GM21576 (cell line): ENCODE measurements at regions not wholly inside any gene's neighbourhood (a gene's known extent, or its start where the extent isn't known, plus 50 kb on each side); places are given as distances from the start of the nearest gene placed in this dataset.

Experiments used
- ATAC-seq: cut with Tn5 transposase; IDR thresholded peaks from one replicate; pipeline ENCODE4 v1.9.1; 2021; ENCODE audit warnings: mild to moderate bottlenecking, moderate library complexity; ENCODE audit not compliant: unreplicated experiment

- no peak for ATAC-seq
Observed at GRCh38 chr14:105839425-105840265, 313.3 kb downstream of the TMEM121 start.

- ATAC-seq = no peak
Observed at GRCh38 chr14:105840266-105841021, 314.1 kb downstream of the TMEM121 start.

- ATAC-seq = no peak
Observed at GRCh38 chr14:105841022-105842009, 314.9 kb downstream of the TMEM121 start.

- no peak for ATAC-seq
Observed at GRCh38 chr14:105842105-105842504, 315.7 kb downstream of the TMEM121 start.

GRCh38 chr14:105843444-105844046 lies 317.2 kb downstream of the TMEM121 start:
- ATAC-seq = no peak

GRCh38 chr14:105844047-105844630 lies 317.8 kb downstream of the TMEM121 start:
- ATAC-seq = no peak

GRCh38 chr14:105844810-105845724 lies 318.7 kb downstream of the TMEM121 start:
- no peak for ATAC-seq

GRCh38 chr14:105845725-105846309 lies 319.4 kb downstream of the TMEM121 start:
- no peak for ATAC-seq

- ATAC-seq = no peak
Observed at GRCh38 chr14:105846312-105846711, 319.9 kb downstream of the TMEM121 start.

GRCh38 chr14:105847400-105847799 lies 321.0 kb downstream of the TMEM121 start:
- ATAC-seq = no peak

GRCh38 chr14:105848570-105848969 lies 322.2 kb downstream of the TMEM121 start:
- ATAC-seq = no peak

GRCh38 chr14:105849933-105850626 lies 323.7 kb downstream of the TMEM121 start:
- ATAC-seq = no peak

- ATAC-seq = no peak
Observed at GRCh38 chr14:105850853-105851581, 324.6 kb downstream of the TMEM121 start.

GRCh38 chr14:105851716-105852377 lies 325.5 kb downstream of the TMEM121 start:
- no peak for ATAC-seq

- no peak for ATAC-seq
Observed at GRCh38 chr14:105852378-105853088, 326.1 kb downstream of the TMEM121 start.
